Endothelial cell of umbilical vein (primary cell): ENCODE measurements at regions not wholly inside any gene's neighbourhood (a gene's known extent, or its start where the extent isn't known, plus 50 kb on each side); places are given as distances from the start of the nearest gene placed in this dataset.

Source experiments
- BruUV-seq: library from RNA; stranded (reverse); fragments of 400-500 nt; replicated peaks from 2 replicates; lab custom pipeline; 2021; lab: Mats Ljungman, UMichigan
- CTCF ChIA-PET: fragments of 300-600, 350-600 bp; sonication (Branson Sonifier 250); formaldehyde crosslinking; loops from one replicate; lab custom pipeline; 2021; ENCODE audit warnings: antibody characterized with exemption, inconsistent platforms; lab: Charles Lee
- POLR2A ChIA-PET: fragments of 300-600, 350-600 bp; sonication (Branson Sonifier 250); formaldehyde crosslinking; loops from one replicate; lab custom pipeline; 2021; ENCODE audit warnings: antibody characterized with exemption, inconsistent platforms; lab: Charles Lee
- DNase-seq: peaks from one replicate; pipeline ENCODE4 v3.0.0-alpha.2; 2011; ENCODE audit warnings: low read depth, low spot score
- FAIRE-seq: peaks from 2 replicates; lab custom pipeline; 2011; peaks lifted over from hg19 to GRCh38; lab: Jason Lieb, UNC
- H2AFZ ChIP-seq: 2 replicates; pipeline ENCODE4 v1.6.0; 2012; ENCODE audit warnings: low read depth, low read length, control low read depth, inconsistent platforms
- H3K27ac ChIP-seq: 2 replicates; pipeline ENCODE4 v1.5.1; 2011; ENCODE audit warnings: low read depth, mild to moderate bottlenecking, control low read depth, low read length, moderate library complexity; ENCODE audit not compliant: insufficient read depth
- H3K27me3 ChIP-seq, 2 experiments: 2 replicates each; pipeline versions ENCODE4 v1.6.0 to v1.6.1; 2011; ENCODE audit warnings: low read length in 2 of 2, mixed read lengths in 1 of 2; ENCODE audit not compliant: control insufficient read depth in 2 of 2, insufficient read depth in 2 of 2
- H3K36me3 ChIP-seq, 2 experiments: 2 replicates in 1 of 2; 3 replicates in 1 of 2; pipeline ENCODE4 v1.5.1; 2011; ENCODE audit warnings: low read length in 2 of 2, mild to moderate bottlenecking in 1 of 2, moderate library complexity in 1 of 2; ENCODE audit not compliant: control insufficient read depth in 2 of 2, insufficient read depth in 2 of 2; ENCODE audit errors: extremely low read depth in 1 of 2
- H3K4me1 ChIP-seq: 3 replicates; pipeline ENCODE4 v1.5.1; 2011; ENCODE audit warnings: mild to moderate bottlenecking, low read length; ENCODE audit not compliant: control insufficient read depth, insufficient read depth; ENCODE audit errors: extremely low read depth
- H3K4me2 ChIP-seq: 2 replicates; pipeline ENCODE4 v1.6.1; 2011; ENCODE audit warnings: low read length, control low read depth, mixed read lengths; ENCODE audit not compliant: insufficient read depth
- H3K4me3 ChIP-seq, 3 experiments: fragments of 200-600 bp in 1 of 3; sonication (generic), shearing (Covaris generic) in 1 of 3; replicated peaks in 1 of 3; 2 replicates each; pipeline ENCODE4 v1.5.1; 2011 to 2016; ENCODE audit warnings: control low read depth in 3 of 3, low read length in 3 of 3, mild to moderate bottlenecking in 2 of 3, inconsistent platforms in 1 of 3, low read depth in 1 of 3, moderate library complexity in 1 of 3; ENCODE audit not compliant: insufficient read depth in 1 of 3
- H3K79me2 ChIP-seq: 2 replicates; pipeline ENCODE4 v1.6.0; 2012; ENCODE audit warnings: low read length, inconsistent platforms; ENCODE audit not compliant: control insufficient read depth, insufficient read depth
- H3K9ac ChIP-seq: replicated peaks from 2 replicates; pipeline ENCODE3; 2011; ENCODE audit warnings: low read length, control low read depth; ENCODE audit not compliant: insufficient read depth; ENCODE audit errors: extremely low read depth
- H3K9me1 ChIP-seq: replicated peaks from 3 replicates; pipeline ENCODE4 v1.6.0; 2011; ENCODE audit warnings: mild to moderate bottlenecking, low read length; ENCODE audit not compliant: control insufficient read depth, insufficient read depth; ENCODE audit errors: extremely low read depth
- H3K9me3 ChIP-seq: replicated peaks from 2 replicates; pipeline ENCODE4 v1.5.1; 2012; ENCODE audit warnings: low read length, inconsistent platforms; ENCODE audit not compliant: control insufficient read depth, insufficient read depth
- H4K20me1 ChIP-seq: replicated peaks from 2 replicates; pipeline ENCODE3; 2011; ENCODE audit warnings: mild to moderate bottlenecking, low read length; ENCODE audit not compliant: control insufficient read depth, insufficient read depth; ENCODE audit errors: extremely low read depth
- CTCF ChIP-seq, 2 donors: IDR thresholded peaks; 1 replicate in 1 of 2; 2 replicates in 1 of 2; pipeline ENCODE4 v1.5.1; 2011; ENCODE audit warnings: low read length in 2 of 2, mild to moderate bottlenecking in 2 of 2, moderate library complexity in 2 of 2, control low read depth in 1 of 2, inconsistent platforms in 1 of 2, low read depth in 1 of 2; ENCODE audit not compliant: insufficient read depth in 1 of 2; ENCODE audit errors: extremely low read depth in 1 of 2
- EZH2 ChIP-seq: IDR thresholded peaks from 2 replicates; pipeline ENCODE4 v1.6.1; 2012; ENCODE audit warnings: borderline replicate concordance, low read depth, mild to moderate bottlenecking, moderate library complexity, low read length, inconsistent platforms; ENCODE audit not compliant: severe bottlenecking
- FOS ChIP-seq: IDR thresholded peaks from 2 replicates; pipeline ENCODE4 v1.6.1; 2011; ENCODE audit warnings: mild to moderate bottlenecking, low read length, moderate library complexity, borderline replicate concordance; ENCODE audit not compliant: insufficient read depth
- GATA2 ChIP-seq: IDR thresholded peaks from 2 replicates; pipeline ENCODE4 v1.7.0; 2011; ENCODE audit warnings: low read depth, mild to moderate bottlenecking, moderate library complexity, mixed read lengths, low read length; ENCODE audit not compliant: insufficient read length, insufficient read depth
- JUN ChIP-seq: IDR thresholded peaks from 2 replicates; pipeline ENCODE4 v1.6.1; 2011; ENCODE audit warnings: borderline replicate concordance, low read depth; ENCODE audit not compliant: insufficient read length, insufficient read depth
- MAX ChIP-seq: IDR thresholded peaks from 2 replicates; pipeline ENCODE4 v1.6.1; 2011; ENCODE audit not compliant: insufficient read depth, insufficient read length
- MYC ChIP-seq: IDR thresholded peaks from one replicate; pipeline ENCODE4 v1.6.1; 2011; ENCODE audit warnings: mild to moderate bottlenecking, low read depth, low read length
- POLR2AphosphoS5 ChIP-seq: IDR thresholded peaks from 2 replicates; pipeline ENCODE4 v1.6.1; 2012; ENCODE audit warnings: low read depth, mild to moderate bottlenecking, control low read depth, low read length, moderate library complexity; ENCODE audit not compliant: insufficient read depth
- dilution Hi-C: fragments of 300-500 bp; cut with MboI; formaldehyde crosslinking; loops from one replicate; pipeline ENCODE4 v1.15.0; 2019; ENCODE audit warnings: low sequenced_read_pairs; ENCODE audit not compliant: extremely low pct_ligation_motif_present
- intact Hi-C: fragments of 100-400 bp; cut with micrococcal nuclease; formaldehyde crosslinking; loops from one replicate; pipeline ENCODE4 v1.10.0; 2022

GRCh38 chr7:91767820-91768219, 112.7 kb downstream of the MTERF1 start:
- Histone ChIP-seq H3K27me3 (no peaks in the 10 kb centered on the region), H3K9me1 (no peaks in the 10 kb centered on the region), H3K79me2 (no peaks in the 10 kb centered on the region), H3K4me3 (no peak overlapping the region), H3K4me2 (no peak overlapping the region), H3K9me3 (no peaks in the 10 kb centered on the region), H4K20me1 (no peaks in the 10 kb centered on the region), H2AFZ (no peak overlapping the region), H3K27ac (no peak overlapping the region), H3K36me3 (no peaks in the 10 kb centered on the region), H3K4me1 (no peaks in the 10 kb centered on the region), H3K9ac (no peak overlapping the region)
- ChIA-PET CTCF (interaction anchor here (1.1 kb wide), 1 partner anchor 14 kb away, joined by 3 read pairs; no protein-coding TSS in a partner anchor), POLR2A (no interaction called here)
- no peak for DNase-seq
- intact Hi-C loops (no loop called here), dilution Hi-C loops (no loop called here)
- no peak for FAIRE-seq
- no peak for TF ChIP-seq GATA2
- no peak for TF ChIP-seq FOS
- TF ChIP-seq MAX = no peak
- TF ChIP-seq CTCF (IDR thresholded peaks at IDR 0.05; ENCODE audit: extremely low read depth in 1 of 2, insufficient read depth in 1 of 2, low read depth in 1 of 2, low read length in 2 of 2) = no peak
- no peak for TF ChIP-seq EZH2
- no peak for TF ChIP-seq POLR2AphosphoS5
- TF ChIP-seq JUN = no peak
- TF ChIP-seq MYC = no peak
- no TSS peak for BruUV-seq
